IgD-negative memory B cell (primary cell): ENCODE measurements at regions not wholly inside any gene's neighbourhood (a gene's known extent, or its start where the extent isn't known, plus 50 kb on each side); places are given as distances from the start of the nearest gene placed in this dataset.
"Not testable (repeated sequence)": the region's sequence is repeated elsewhere in the genome, so short reads cannot be mapped to it uniquely, and the experiment has no call there.

Source experiments
- H3K27ac Mint-ChIP-seq, 3 donors: one replicate each; pipeline ENCODE4 v1.8.0; 2020 to 2022; ENCODE audit warnings: mild to moderate bottlenecking in 3 of 3, mixed read lengths in 3 of 3, moderate library complexity in 1 of 3
- H3K27me3 Mint-ChIP-seq: one replicate; pipeline ENCODE4 v1.8.0; 2021; ENCODE audit warnings: mixed read lengths
- H3K36me3 Mint-ChIP-seq: one replicate; pipeline ENCODE4 v1.8.0; 2020; ENCODE audit warnings: mild to moderate bottlenecking, mixed read lengths
- H3K4me1 Mint-ChIP-seq, 3 donors: one replicate each; pipeline ENCODE4 v1.8.0; 2020 to 2022; ENCODE audit warnings: mixed read lengths in 3 of 3, mild to moderate bottlenecking in 1 of 3
- H3K4me3 Mint-ChIP-seq, 4 donors: one replicate each; pipeline ENCODE4 v1.8.0; 2020 to 2022; ENCODE audit warnings: mild to moderate bottlenecking in 4 of 4, mixed read lengths in 4 of 4, moderate library complexity in 3 of 4
- H3K9me3 Mint-ChIP-seq, 3 donors: one replicate each; pipeline ENCODE4 v1.8.0; 2020 to 2021; ENCODE audit warnings: mixed read lengths in 3 of 3, mild to moderate bottlenecking in 1 of 3

DNA sequence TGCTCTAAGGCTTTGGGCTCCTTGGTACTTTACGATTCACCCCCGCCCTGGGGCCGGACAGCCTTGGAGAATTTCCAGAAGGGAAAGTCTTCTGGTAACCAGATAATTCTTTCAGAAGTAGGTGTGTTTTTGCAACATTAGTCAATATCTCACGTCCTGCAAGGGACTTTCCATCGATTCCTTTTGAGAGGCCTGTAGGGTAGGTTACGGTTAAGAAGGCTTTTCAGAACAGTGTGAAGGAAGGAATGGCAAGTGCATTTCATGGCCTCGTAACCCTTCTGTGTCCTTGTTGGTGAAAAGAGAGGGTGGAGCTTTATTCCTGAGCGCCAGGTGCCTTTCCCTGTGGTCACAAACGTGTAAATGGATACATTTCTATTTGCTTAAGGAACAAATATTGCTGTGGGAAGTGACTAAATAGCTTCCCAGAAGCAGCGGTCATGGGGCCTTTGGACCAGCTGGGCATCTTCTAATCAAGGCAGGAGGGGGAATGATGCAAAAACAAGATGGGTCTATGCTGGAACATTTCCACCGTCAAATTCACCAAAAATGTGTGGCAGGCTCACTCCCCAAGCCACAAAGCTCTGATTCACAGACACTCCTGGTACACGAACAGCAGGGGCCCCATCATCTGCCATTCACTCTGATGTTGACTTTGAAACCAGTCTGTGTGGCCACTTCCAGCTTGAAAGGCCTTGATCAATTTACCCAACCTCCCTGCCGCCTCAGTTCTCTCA lies 99.2 kb downstream of the ANKRD10 start:
- no peak overlapping the region for H3K4me3 Mint-ChIP-seq
- H3K27me3 Mint-ChIP-seq, result peaks cover 19% of the 10 kb centered on the region
- H3K27ac Mint-ChIP-seq, result no peak overlapping the region
- no peaks in the 10 kb centered on the region for H3K9me3 Mint-ChIP-seq
- H3K36me3 Mint-ChIP-seq, result no peaks in the 10 kb centered on the region
- peaks cover 4 to 7% (median 7%) of the 10 kb centered on the region in 3 donors for H3K4me1 Mint-ChIP-seq

DNA sequence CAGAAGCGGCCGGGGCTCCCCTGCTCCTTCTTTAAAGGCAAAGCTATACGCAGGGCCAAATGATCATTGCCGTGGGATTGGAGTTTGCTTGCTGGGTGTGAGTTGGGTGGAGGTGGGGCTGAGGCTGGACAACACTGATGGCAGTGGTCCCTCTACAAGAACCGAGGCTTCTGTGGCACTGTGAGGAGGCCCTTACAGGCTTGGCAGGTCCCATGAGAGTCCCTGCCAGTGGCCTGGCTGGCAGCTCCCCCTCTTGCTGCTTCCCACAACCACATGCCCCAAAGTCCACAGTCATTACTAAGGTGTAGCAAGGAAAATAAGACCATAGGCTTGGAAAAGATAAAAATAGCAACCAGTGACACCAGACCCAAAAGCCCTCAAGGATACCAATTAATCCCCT lies 98.4 kb downstream of the ANKRD10 start:
- Mint-ChIP-seq H3K9me3 (no peaks in the 10 kb centered on the region), H3K36me3 (no peaks in the 10 kb centered on the region), H3K27me3 (peaks cover 11% of the 10 kb centered on the region), H3K4me1 (peaks cover 4 to 7% (median 7%) of the 10 kb centered on the region in 3 donors), H3K4me3 (no peak overlapping the region), H3K27ac (no peak overlapping the region)

DNA sequence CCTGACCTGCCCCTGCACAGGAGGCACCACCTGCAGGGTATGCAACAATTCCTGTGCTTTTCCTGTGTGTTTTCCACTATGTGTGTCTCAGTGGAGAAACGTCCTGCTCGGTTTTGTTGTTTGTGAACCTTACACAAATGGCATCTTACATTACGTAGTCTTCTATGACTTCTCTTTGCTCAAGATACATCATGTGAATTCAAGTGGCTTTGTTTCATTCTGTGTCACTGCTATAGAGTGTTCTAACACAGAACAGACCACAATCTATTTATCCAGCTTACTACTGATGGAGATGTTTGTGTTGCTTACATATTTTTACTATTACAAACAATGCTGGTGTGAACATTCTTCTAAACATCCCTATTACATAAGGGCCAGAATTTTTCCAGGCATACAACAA lies 97.7 kb downstream of the ANKRD10 start:
- no peaks in the 10 kb centered on the region for H3K36me3 Mint-ChIP-seq
- no peak overlapping the region for H3K27ac Mint-ChIP-seq
- peaks cover 6% of the 10 kb centered on the region for H3K27me3 Mint-ChIP-seq
- peaks cover 0 to 4% (median 3%) of the 10 kb centered on the region in 3 donors for H3K4me1 Mint-ChIP-seq
- no peak overlapping the region for H3K4me3 Mint-ChIP-seq
- H3K9me3 Mint-ChIP-seq, result no peaks in the 10 kb centered on the region

DNA sequence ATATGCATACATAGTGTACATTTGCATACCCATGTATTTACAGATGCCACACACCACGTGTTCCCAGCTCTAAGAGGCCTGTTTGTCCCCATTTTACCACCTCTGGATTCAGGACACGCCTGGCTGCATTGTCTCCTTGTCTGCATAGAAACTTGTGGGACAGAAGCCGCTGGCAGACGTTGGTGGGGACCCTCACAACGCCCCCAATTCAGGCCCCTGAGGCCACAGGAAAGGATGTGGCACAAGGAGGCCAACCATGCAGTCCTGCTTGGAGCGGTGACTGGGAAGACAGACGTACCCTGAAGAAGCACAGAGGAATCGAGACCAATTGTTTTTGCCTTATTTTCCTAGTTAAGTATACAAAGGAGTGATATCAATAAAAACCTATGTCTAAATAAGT lies 96.1 kb downstream of the ANKRD10 start:
- Mint-ChIP-seq H3K27ac (no peak overlapping the region), H3K9me3 (no peaks in the 10 kb centered on the region), H3K4me1 (peaks cover 0 to 4% (median 3%) of the 10 kb centered on the region in 3 donors), H3K27me3 (peaks cover 3% of the 10 kb centered on the region), H3K4me3 (peak overlapping the region in 1 of 4 donors; percentile 65), H3K36me3 (no peaks in the 10 kb centered on the region)

DNA sequence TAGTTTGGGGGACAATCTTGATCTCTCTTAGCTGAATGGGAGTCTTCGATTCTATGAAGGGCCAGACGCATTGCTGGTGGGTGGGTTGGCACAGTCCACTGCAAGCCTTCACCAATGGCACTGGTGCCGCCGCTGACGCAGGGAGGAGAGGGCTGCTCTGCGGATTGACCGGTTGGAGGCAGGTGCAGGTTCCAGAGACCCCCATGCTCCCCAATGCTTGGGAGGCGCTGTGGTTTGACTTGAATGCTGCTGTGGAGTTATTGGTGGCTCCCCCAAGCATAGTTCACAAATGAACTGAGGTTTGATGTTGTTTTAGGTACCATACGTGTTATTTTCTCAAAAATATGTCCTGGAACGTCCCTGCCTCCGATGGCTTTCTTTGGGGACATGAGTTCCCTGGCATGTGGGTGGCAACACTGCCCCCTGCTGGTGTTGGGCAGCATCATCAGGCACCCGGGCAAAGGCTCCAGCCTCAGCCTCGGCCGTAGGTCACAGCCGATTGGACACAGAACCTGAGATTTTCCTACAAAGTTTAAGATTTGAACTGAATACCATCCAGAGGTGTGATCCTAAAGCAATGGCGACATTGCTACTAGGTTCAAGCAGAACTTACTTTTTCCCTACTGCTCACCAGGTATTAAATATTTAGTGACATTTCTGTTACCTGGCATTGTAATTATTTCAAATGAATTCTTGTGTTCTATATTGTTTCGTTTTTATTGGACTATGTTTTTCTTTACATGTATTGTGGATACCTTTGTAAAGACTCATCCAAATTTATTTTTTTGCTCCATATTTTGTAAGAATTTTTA lies 95.5 kb downstream of the ANKRD10 start:
- Mint-ChIP-seq H3K36me3 (no peaks in the 10 kb centered on the region), H3K9me3 (no peaks in the 10 kb centered on the region), H3K4me3 (peak overlapping the region in 1 of 4 donors; percentile 14), H3K4me1 (peaks cover 0 to 4% (median 3%) of the 10 kb centered on the region in 3 donors), H3K27ac (peak overlapping the region in 1 of 3 donors; percentile 67), H3K27me3 (peaks cover 3% of the 10 kb centered on the region)

DNA sequence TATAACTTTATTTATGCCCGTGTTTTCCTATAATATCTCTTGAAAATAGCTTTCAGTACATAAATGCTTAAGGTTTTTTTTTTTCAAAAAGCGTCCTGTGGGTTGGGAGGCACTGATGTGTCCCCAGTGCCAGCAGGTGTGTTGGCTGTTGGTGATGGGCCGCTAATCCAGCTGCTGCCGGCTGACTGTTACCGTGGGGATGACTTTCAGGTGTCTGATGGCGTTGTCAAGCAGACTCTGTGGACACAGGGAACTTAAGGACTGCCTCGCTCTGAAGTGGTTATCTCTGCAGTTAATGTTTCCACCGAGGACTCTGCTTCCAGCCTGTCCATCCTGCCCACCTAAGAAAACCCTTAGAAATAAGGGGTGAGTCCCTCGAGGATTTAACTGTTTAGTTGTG lies 94.5 kb downstream of the ANKRD10 start:
- Mint-ChIP-seq H3K27me3 (peaks cover 3% of the 10 kb centered on the region), H3K9me3 (no peaks in the 10 kb centered on the region), H3K27ac (no peak overlapping the region), H3K4me3 (no peak overlapping the region), H3K36me3 (no peaks in the 10 kb centered on the region), H3K4me1 (peaks cover 0 to 4% (median 3%) of the 10 kb centered on the region in 3 donors)

DNA sequence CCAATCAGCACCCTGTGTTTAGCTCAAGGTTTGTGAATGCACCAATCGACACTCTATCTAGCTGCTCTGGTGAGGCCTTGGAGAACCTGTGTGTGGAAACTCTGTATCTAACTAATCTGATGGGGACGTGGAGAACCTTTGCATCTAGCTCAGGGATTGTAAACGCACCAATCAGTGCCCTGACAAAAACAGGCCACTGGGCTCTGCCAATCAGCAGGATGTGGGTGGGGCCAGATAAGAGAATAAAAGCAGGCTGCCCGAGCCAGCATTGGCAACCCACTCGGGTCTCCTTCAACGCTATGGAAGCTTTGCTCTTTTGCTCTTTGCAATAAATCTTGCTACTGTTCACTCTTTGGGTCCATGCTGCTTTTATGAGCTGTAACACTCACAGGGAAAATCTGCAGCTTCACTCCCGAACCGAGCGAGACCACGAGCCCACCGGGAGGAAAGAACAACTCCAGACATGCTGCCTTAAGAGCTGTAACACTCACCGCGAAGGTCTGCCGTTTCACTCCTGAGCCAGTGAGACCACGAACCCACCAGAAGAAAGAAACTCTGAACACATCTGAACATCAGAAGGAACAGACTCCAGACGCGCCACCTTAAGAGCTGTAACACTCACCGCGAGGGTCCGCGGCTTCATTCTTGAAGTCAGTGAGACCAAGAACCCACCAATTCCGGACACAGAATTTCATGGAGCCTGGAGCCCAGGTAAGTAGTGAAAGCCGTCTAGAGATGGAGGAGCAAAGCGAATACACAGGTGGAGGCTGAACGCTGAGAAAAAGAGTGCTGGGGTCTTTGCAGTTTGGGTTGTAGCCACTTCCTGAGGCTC lies 92.8 kb downstream of the ANKRD10 start:
- H3K4me3 Mint-ChIP-seq, result peak overlapping the region in 1 of 4 donors; percentile 58
- H3K36me3 Mint-ChIP-seq, result not testable (repeated sequence)

DNA sequence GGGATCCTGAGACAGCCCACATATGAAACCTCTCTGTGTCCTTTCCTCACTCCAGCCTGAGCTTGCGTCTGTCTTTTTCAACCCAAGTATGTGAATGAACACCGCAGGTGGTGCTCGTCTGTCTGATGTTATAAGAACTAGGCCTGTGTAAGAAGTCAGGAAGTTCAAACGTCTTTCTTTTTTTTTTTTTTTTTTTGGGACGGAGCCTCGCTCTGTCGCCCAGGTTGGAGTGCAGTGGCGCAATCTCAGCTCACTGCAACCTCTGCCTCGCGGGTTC lies 92.3 kb downstream of the ANKRD10 start:
- Mint-ChIP-seq H3K4me1 (peaks cover 0 to 4% (median 3%) of the 10 kb centered on the region in 3 donors), H3K27ac (no peak overlapping the region), H3K4me3 (no peak overlapping the region), H3K36me3 (no peaks in the 10 kb centered on the region), H3K27me3 (peaks cover 6% of the 10 kb centered on the region), H3K9me3 (no peaks in the 10 kb centered on the region)

More for the DNA sequence above, 92.8 kb downstream of the ANKRD10 start:
- not testable (repeated sequence) for H3K4me1 Mint-ChIP-seq, H3K27me3 Mint-ChIP-seq, H3K9me3 Mint-ChIP-seq
- peak overlapping the region in 1 of 3 donors; percentile 47 for H3K27ac Mint-ChIP-seq

DNA sequence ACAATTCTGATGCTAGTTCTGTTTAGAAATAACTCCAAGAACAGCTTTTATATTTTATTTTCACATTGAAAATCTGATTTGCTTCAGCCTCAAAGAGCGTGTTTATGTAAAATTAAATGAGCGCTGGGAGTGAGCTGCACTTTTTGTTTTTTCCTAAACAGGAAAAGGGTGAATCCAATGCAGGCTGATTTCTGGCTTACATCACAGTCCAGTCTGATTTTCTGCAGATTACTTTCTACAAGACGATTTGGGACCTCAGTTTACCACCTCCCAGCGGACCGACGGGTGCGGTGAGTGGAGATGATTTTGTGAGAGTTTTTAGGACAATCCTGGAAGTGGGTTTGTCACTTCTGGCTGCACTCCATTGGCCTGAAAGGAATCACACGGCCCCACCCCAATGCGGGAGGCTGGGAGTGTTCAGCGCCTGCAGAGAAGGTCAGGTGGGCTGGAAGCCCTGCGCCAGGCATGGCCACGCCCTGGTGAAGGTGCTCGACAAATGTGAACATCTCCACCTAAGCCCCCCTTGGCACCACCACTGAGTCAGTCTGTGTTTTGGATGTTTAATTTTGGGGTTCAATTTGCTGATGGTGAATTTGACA lies 90.1 kb downstream of the ANKRD10 start:
- Mint-ChIP-seq H3K4me3 (no peak overlapping the region), H3K27ac (no peak overlapping the region), H3K9me3 (no peaks in the 10 kb centered on the region), H3K36me3 (no peaks in the 10 kb centered on the region), H3K4me1 (no peaks in the 10 kb centered on the region), H3K27me3 (peaks cover 5% of the 10 kb centered on the region)

DNA sequence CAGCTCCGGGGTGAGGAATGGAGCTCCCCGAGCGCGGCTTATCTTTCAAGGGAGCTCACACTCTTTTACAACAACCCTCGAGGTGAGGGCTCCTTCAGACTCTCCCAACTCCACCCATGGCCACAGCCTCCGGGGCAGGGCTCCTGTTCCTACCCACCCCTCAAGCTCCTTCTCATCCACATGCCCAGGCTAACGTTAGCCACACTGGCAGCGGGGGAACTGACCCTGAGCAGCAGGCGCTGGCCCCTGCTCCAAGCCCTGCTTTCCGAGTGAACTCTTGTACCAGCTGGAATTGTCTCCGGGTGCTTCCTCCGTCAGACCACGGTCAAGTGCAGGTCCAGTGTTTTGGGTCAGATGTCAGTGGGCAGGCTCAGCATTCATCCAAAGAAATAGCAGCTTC lies 89.4 kb downstream of the ANKRD10 start:
- Mint-ChIP-seq H3K4me1 (no peaks in the 10 kb centered on the region), H3K27ac (no peak overlapping the region), H3K36me3 (no peaks in the 10 kb centered on the region), H3K27me3 (peaks cover 7% of the 10 kb centered on the region), H3K9me3 (no peaks in the 10 kb centered on the region), H3K4me3 (no peak overlapping the region)

DNA sequence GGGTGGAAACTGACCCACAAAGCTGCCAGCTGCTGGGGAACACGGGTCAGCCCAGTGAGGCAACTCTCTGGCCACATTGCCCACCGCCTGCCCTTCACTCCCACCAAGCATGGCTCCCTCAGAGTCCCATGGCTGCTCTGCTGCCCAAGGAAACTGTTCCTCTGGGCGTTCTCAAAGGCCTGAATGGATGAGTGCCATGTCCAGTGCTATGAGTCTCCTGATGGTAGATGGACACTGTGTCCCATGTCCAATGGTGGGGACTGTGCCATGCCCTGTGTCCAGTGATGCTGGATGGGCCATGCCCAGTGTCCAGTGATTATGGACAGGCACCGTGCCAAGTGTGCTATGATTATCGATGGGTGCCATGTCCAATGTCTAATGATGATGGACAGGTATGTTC lies 88.8 kb downstream of the ANKRD10 start:
- Mint-ChIP-seq H3K36me3 (no peaks in the 10 kb centered on the region), H3K4me3 (no peak overlapping the region), H3K9me3 (no peaks in the 10 kb centered on the region), H3K4me1 (no peaks in the 10 kb centered on the region), H3K27ac (no peak overlapping the region), H3K27me3 (peaks cover 7% of the 10 kb centered on the region)

DNA sequence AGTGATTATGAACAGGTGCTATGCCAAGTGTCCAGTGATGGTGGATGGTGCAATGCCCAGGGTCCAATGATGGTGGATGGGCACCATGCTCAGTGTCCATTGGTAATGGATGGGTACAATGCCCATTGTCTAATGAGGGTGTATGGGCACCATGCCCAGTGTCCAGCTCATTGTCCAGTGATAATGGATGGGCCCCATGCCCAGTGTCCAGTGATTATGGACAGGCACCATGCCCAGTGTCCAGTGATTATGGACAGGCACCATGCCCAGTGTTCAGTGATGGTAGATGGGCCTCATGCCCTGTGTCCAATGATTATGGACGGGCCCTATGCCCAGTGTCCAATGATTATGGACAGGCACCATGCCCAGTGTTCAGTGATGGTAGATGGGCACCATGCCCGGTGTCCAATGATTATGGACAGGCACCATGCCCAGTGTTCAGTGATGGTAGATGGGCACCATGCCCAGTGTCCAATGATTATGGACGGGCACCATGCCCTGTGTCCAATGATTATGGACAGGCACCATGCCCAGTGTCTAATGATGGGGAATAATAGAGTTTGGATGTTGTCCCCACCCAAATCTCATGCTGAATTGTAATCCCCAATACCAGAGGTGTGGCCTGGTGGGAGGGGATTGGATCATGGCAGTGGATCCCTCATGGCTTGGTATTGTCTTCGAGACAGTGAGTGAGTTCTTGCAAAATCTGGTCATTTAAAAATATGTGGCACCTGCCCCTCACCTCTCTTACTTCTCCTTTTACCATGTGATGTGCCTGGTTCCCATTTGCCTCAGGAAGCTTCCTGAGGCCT lies 87.8 kb downstream of the ANKRD10 start:
- Mint-ChIP-seq H3K27me3 (peaks cover 7% of the 10 kb centered on the region), H3K4me3 (no peak overlapping the region), H3K36me3 (no peaks in the 10 kb centered on the region), H3K4me1 (no peaks in the 10 kb centered on the region), H3K27ac (no peak overlapping the region), H3K9me3 (no peaks in the 10 kb centered on the region)
